SKM-1 treated with dmso at 0.1 percent for 144 hours (cell line): ENCODE measurements at regions not wholly inside any gene's neighbourhood (a gene's known extent, or its start where the extent isn't known, plus 50 kb on each side); places are given as distances from the start of the nearest gene placed in this dataset.

Experiments
- DNase-seq: peaks from one replicate; lab custom pipeline; 2025; ENCODE audit not compliant: unreplicated experiment; lab: John Stamatoyannopoulos, UW

DNA sequence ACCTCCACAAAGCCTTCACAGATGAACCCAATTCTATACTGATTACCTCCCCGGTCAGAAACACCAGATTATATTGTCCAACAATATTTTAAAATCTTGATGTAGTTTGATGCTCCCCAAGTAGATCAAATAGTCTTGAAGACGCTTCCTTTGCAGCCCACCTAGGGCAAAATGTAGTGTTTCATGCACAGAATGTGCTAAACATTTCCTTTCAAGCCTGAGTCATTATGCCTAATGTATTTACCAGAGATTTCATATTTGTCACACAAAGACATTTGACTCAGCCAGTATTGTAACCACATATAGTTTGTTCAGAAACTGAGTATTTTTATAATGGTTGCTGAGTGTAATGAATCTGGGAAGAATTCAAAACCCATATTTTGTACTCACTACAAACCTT is 1396.8 kb downstream of the LRRC4C start:
- no peak for DNase-seq

DNA sequence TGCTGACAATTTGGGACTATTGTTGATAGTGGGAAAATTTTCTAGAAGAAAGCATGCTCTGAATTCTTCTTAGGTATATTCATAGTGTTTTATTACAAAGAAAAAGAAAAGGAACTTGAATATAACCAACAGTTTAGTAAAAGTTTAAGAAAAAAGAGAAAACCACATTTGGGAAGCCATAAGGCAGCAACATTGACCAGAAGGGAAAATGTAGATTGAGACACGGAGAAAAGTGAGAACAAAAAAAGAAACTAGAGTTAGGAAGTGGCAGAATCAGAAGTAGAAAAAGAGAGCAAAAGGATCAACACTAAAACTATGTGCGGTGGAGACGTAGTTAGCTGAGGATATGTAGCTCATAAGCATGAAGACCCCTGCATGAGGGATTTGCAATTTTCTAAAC is 1398.2 kb downstream of the LRRC4C start:
- no peak for DNase-seq

DNA sequence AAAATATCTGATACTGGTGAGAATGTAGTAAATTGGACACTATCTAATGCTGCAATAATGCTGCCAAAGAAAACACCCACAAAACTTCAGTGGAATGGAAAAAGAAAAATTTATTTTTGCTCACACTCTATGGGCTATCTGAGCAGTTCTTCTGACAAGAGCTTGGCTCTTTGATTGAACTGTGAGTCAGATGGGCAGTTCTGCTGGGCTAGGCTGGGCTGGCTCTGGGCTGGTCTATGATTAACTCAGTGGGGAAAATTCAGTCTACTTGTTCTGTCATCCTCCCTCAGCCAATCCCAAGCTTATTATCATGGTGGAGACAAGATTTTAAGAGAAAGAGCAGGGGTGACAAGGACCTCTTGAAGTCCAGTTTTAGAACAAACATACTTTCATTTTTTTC is 1404.8 kb downstream of the LRRC4C start:
- no peak for DNase-seq

DNA sequence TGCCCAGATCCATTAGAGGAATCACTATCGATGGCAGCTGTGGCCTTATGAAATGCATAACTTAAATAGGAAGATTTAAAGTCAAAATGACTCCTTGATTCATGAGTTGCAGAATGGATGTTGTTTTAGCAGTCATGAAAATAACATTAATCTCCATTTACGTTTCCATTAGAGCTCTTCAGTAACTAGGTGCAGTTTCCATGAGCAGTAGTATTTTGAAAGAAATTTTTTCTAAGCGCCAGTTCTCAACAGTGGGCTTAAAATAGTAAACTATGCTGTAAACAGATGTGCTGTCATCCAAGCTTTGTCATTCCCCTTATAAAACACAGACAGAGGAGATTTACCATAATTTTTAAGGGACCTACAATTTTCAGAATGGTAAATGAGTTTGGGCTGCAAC is 1414.1 kb downstream of the LRRC4C start:
- no peak for DNase-seq

DNA sequence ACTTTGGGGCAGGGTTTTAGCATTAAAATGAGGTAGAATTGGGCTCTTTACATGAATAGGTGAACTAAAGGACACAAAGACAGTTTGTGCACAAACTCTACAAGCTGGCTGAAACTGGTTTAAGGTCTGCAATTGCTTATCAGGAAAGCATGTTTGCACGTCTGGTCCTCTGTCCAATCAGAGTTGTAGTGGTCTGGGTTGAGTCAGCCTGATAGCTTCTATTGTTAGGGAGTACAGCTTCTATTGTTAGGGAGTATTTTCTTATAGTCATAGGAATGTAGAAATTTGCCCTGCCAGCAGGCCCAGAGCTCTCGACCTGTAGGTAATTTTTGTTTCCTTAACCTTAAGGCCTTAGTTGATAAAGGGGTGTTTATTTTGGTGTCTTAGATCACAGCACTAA is 1422.4 kb downstream of the LRRC4C start:
- DNase-seq = no peak

DNA sequence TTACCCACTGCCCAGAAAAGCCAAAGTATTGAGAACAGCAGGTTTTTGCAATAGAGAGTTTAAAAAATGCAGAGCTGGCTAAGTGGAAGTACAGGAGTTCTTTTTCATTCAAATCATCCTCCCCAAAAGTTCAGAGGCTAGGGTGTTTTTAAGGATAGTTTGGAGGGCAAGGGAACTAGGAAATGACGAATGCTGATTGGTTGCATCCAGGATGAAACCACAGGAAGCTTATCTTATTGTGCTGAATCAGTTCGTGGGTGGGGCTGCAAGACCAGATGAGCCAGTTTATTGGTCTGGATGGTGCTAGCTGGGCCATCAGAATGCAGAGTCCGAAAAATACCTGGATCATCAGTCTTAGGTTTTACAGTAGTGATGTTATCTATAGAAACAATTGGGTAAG is 1427.1 kb downstream of the LRRC4C start:
- no peak for DNase-seq

DNA sequence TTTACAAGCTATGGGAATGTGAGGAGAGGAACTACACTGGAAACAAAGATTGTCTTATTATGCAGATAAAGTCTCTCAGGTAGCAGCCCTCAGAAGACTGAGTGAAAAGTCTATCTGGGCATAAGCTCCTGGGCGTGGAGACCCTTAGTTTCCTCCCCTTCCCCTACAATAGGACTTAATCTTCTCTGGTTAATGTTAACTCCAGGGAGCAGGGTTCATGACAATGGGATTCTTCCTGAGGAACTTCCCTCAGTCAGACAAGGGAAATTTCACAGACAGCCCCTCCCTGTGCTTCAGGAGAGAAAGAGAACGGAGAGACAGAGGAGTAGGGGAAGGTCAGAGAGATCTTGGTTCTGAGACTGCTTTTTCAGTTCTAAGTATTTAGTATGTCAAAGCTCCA is 1428.6 kb downstream of the LRRC4C start:
- no peak for DNase-seq

DNA sequence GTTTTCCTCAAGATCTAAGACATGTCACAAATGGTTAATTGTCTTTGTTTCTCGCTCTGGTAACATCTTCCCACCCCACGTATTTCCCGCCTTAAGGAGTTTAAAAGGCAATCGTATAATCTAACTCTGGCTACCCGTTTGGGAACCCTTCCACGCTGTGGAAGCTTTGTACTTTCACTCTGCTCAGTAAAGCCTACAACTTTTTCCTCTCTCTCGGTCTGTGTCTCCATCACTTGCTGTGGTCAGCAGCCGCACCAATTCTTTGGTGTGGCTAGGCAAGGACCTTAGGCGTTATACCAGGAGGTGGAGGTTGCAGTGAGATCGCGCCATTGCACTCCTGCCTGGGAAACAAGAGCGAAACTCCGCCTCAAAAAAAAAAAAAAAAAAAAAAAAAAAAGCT is 1430.1 kb downstream of the LRRC4C start:
- DNase-seq = no peak

DNA sequence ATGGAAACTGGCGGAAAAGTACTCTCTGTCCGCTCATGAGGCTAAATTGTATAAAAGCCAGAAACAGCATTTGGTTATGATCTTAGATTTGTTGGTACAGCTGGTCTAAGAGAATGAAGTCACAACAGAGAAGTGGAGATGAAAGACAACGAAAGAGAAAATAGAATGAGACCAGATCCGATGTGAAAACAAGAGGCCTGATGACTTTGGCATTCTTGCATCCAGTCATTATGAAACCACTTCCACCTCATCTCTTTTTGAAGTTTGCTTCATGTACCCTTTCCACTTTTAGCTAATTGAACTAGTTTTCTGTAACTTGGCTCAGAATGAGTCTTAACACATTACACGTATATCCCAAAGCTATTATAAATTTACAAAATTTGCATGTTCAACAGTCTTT is 1431.7 kb downstream of the LRRC4C start:
- DNase-seq = no peak

DNA sequence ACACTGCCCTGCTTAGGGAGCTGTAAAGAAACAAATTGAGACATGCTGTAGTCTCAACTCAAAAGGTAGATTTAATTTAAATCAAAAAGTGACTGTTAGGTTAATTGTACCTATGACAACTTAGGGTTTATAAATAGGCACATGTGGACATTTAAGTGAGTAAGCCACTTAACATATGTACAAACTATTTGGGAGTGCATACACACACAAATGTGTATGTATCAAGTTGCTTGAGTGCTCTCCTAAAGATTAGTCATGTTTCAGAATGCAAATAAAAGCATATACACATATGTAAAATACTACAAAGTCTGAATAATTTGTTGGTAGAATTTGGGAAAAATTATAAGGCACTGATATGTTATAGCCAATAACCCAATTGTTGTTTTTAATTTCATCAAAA is 1435.7 kb downstream of the LRRC4C start:
- no peak for DNase-seq

DNA sequence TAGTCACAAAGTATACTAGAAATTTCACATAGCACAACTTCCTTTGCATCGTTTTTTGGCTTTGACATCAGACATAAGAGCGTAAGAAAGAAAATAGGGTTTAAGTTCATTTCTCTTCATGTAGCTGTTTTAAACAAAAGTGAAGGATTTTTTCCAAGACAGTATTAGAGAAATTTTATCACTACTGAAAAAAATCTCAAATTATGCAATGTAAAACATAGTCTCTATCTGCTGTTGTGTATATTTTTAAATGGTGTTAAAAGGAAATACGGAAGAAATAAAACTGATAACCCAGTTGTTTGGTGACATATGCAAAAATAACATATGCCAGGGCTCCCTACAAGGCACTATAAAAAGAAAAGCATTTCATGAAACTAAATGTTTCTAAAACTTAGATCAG is 1449.4 kb downstream of the LRRC4C start:
- no peak for DNase-seq

DNA sequence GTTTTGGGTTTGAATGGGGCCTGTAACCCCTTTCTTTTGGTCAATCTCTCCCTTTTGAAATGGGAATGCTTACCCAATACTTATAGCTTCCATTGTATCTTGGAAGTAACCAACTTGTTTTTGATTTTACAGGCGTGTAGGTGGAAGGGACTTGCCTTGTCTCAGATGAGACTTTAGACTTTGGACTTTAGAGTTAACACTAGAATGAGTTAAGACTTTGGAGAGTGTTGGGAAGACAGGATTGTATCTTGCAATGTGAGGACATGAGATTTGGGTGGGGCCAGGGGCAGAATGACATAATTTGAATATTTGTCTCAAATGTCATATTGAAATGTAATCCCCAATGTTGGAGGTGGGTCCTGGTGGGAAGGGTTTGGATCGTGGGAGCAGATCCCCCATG is 1466.9 kb downstream of the LRRC4C start:
- DNase-seq = no peak

DNA sequence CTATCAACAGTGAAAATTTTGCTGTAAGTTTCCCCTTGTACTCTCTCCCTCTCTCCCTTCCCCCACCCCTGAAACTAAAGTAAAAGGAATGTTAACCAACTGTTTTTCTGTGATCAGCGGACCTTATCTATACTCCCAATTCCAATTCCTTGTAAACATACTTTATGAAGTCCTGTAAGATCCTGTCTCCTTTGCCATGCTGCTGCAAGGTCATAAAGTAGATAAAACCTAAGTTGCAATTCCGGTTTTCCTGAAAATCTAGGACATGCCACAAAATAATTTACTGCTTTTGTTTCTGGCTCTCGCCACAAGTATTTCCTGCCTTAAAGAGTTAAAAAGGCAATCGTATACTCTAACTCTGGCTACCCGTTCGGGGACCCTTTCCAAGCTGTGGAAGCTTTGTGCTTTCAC is 1469.0 kb downstream of the LRRC4C start:
- no peak for DNase-seq

DNA sequence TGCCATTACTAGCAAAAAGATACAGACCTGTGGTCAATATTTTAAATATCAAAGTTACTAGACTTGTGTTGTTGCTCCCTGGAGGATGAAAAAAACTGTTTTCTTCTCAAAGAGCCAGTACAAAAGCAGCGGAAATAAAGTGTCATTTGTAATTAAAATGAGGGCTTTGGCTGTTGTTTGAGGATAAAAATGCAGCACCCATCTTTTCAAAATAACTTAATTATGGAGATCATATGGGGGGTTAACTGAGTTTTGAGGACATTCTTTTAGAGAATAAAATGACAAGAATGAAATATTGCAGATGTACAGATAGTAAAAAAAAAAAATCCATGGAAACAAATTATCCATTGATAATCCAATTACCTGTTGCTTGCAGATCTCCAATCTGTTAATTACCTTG is 1484.4 kb downstream of the LRRC4C start:
- DNase-seq = no peak

DNA sequence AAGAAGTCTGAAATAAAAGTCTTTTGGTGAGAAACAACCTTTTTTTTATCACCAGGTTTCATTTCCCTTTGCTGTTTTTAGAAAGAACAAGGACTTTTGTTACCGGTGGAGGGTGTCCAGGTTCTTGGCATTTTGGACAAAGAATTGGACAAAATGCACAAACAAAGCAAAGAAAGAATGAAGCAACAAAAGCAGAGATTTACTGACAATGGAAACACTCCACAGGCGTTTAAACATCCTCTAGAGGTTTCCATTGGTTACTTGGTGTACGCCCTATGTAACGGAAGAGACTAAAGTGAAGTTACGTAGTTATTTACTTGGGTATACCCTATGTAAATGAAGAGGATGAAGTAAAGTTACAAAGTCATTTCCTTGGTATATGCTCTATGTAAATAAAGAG is 1487.0 kb downstream of the LRRC4C start:
- DNase-seq = no peak

DNA sequence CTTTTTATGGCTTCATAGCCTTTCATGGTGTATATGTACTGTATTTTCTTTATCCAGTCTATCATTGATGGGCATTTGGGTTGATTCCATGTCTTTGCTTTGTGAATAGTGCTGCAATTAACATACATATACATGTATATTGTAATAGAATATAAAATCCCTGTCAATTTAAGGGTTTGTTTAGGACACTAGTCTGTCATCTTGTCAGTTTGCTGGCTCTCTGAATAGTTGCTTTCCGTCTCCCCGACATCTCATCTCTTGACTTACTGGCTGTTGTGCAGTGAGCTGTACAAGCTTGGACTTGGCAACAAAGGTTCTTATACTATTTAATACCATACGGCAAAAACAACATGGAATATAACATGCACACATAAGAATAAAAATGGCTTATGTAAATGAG is 1487.5 kb downstream of the LRRC4C start:
- DNase-seq = no peak

DNA sequence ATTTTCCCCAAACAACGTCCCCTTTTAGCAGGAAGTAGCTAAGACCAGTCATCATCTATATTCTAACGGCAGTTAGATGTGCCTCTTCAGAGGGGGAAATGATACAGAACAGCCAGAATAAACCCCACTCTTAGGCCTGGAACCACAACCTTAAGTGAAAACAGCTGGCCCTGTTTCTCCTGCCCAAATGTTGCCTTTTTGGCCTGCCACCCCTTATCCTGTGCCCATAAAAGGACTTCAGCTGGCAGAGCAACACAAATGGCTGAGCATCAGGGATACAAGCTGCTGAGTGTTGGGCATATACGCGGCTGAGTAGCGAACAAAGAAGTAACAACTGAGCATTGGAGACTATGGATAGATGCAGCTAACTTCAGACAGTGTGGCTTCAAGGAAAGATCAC is 1491.4 kb downstream of the LRRC4C start:
- DNase-seq = no peak

DNA sequence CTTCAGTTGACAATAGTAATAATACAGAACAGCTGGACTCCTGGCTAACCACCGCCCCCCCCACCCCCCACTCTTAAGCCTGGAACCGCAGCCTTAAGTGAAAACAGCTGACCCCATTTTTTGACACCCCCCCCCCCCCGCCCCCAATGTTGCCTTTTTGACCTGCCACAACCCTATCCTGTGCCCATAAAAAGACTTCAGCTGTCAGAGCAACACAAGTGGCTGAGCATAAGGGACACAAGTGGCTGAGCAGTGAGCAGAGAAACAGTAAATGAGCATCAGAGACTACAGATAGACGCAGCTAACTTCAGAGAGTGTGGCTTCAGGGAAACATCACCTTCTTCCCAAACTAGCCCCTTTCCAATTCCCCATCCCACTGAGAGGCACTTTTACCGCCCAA is 1493.8 kb downstream of the LRRC4C start:
- DNase-seq = no peak

DNA sequence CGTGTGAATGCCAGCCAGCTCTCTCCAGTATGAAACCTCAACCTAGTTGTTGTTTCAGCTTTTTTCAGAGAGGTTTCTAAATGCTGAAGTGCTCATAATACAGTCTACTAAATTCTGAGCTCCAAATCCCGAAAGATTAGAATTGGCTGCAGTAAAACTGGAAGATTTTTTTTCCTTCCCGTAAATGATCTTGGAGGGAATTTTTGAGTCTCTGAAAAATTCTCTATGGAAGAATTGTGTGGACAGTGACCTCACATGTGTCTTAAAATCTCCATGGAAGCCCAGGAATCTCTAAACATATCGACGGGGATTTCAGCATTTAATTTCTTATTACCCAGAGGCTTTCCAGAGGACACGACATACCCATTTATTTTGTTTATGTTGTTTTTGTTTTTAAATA is 1499.2 kb downstream of the LRRC4C start:
- DNase-seq = no peak

DNA sequence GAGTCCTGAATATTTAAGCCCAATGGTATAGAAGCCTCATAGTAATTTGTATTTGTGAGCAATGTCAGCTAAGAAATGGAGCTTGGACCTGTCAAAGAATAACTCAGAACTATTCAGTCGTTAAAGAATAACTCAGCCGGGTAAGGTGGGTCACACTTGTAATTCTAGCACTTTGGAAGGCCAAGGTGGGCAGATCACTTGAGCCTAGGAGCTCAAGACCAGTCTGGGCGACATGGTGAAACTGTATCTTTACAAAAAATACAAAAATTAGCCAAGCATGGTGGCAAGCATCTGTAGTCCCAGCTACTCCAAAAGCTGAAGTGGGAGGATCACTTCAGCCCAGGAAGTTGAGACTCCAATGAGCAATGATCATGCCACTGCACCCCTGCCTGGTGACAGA is 1526.5 kb downstream of the LRRC4C start:
- no peak for DNase-seq

DNA sequence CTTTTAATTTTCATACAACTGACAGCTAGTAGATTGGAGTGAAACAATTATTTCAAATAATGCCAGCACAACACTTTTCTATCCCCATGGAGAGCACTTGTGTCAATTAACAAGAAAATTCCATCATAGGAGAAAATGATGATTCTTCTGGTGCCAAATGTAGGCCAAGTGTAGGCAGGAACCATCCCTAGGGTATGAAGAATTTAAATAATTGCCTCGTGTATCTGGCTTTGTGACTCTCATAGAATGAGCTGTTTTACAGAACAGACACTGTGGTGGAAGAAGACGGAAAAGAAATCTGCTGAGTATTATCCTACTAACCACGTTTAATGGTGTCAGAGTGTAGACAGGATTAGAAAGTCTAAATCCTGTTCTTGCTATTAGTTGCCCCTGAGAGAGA is 1542.2 kb downstream of the LRRC4C start:
- DNase-seq = no peak

DNA sequence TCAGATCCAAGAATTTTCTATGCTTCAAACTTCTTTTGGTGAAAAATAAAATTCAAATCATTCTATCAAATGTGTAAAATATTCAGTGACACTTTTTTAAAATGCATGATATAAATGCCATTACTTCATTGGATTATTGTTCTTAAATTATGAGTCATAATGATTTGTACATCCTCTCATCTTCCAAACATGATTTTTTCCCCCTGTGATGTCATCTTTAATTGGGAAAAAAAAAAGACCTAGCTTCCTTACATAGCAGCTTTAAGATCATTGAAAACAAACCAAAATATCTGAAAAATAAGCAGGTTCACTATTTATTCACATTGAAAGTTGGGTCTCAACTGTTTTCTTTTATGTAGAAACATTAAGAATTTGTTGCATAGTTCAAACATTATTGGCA is 1549.4 kb downstream of the LRRC4C start:
- no peak for DNase-seq

DNA sequence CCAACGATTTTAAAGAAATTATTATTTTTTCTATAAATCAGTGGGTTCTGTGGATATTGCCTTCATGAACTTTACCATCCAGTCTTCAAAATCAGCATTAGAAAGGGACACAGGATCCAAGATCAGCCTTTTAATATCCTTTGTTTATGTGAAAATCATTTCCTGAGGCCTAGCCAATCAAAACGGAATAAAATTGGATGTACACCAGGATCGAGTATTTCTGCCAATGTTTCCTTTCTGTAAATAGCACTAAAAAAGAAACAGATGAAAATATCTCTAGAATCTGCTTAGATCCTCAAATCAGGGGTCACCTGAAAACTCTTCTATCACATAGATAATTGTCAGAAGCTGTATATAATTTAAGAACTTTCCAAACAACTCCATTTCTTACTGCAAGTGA is 1598.5 kb downstream of the LRRC4C start:
- no peak for DNase-seq

DNA sequence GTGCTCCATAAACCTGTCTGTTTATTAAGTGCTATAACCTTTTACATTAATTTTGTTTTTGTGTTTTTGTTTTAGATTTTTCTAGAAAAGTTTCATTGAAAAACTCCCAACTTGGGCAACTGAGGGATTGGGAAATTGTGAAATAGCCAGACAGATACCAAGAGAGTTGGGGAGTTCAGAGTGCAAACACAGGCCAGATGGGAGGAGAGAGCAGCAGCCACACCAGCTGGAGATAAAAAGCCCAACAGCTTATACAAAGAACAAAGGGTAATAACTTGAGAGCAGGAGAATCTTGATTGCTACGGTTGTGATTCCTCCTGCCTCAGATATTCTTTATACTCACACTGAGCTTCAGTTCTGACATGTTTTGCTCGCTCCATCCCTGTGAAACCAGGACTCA is 1642.2 kb downstream of the LRRC4C start:
- DNase-seq = no peak
